HL-60 (cell line): ENCODE measurements at regions not wholly inside any gene's neighbourhood (a gene's known extent, or its start where the extent isn't known, plus 50 kb on each side); places are given as distances from the start of the nearest gene placed in this dataset.

Source experiments
- GABPA ChIP-seq: IDR thresholded peaks from 2 replicates; pipeline ENCODE4 v1.6.1; 2012; ENCODE audit warnings: low read depth
- POLR2AphosphoS5 ChIP-seq: IDR thresholded peaks from 2 replicates; pipeline ENCODE4 v1.6.1; 2012; ENCODE audit warnings: low read depth
- SPI1 ChIP-seq: IDR thresholded peaks from 2 replicates; pipeline ENCODE4 v1.6.1; 2012; ENCODE audit warnings: low read depth, mild to moderate bottlenecking, borderline replicate concordance
- TF ChIP-seq, protein P1 (sequence below): IDR thresholded peaks from one replicate; pipeline ENCODE4 v1.5.1; 2011; ENCODE audit warnings: low read length, control low read depth, inconsistent platforms; ENCODE audit not compliant: insufficient read depth
- TF ChIP-seq, protein P2 (sequence below): IDR thresholded peaks from 2 replicates; pipeline ENCODE4 v1.6.1; 2012; ENCODE audit warnings: low read depth; ENCODE audit not compliant: insufficient replicate concordance

DNA sequence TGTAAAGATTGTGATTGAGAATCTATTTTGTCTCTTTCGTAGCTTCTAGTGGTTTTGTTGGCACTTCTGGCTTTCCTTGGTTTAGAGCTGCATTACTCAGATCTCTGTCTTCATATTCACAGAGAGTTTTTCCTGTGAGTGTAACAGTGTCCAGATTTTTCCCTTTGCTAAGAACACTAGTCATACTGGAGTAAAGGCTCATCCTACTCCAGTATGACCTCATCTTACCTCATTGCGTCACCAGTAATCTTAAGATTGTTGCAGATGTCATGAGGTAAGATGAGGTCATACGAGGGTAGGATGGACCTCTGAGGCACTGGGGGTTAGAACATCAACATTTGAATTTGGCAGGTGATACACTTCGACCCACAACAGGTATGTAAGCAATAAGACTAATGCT is 461.2 kb downstream of the FLRT2 start:
- TF ChIP-seq, protein P1, sequence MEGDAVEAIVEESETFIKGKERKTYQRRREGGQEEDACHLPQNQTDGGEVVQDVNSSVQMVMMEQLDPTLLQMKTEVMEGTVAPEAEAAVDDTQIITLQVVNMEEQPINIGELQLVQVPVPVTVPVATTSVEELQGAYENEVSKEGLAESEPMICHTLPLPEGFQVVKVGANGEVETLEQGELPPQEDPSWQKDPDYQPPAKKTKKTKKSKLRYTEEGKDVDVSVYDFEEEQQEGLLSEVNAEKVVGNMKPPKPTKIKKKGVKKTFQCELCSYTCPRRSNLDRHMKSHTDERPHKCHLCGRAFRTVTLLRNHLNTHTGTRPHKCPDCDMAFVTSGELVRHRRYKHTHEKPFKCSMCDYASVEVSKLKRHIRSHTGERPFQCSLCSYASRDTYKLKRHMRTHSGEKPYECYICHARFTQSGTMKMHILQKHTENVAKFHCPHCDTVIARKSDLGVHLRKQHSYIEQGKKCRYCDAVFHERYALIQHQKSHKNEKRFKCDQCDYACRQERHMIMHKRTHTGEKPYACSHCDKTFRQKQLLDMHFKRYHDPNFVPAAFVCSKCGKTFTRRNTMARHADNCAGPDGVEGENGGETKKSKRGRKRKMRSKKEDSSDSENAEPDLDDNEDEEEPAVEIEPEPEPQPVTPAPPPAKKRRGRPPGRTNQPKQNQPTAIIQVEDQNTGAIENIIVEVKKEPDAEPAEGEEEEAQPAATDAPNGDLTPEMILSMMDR, result no peak
- TF ChIP-seq POLR2AphosphoS5, result no peak
- TF ChIP-seq, protein P2, sequence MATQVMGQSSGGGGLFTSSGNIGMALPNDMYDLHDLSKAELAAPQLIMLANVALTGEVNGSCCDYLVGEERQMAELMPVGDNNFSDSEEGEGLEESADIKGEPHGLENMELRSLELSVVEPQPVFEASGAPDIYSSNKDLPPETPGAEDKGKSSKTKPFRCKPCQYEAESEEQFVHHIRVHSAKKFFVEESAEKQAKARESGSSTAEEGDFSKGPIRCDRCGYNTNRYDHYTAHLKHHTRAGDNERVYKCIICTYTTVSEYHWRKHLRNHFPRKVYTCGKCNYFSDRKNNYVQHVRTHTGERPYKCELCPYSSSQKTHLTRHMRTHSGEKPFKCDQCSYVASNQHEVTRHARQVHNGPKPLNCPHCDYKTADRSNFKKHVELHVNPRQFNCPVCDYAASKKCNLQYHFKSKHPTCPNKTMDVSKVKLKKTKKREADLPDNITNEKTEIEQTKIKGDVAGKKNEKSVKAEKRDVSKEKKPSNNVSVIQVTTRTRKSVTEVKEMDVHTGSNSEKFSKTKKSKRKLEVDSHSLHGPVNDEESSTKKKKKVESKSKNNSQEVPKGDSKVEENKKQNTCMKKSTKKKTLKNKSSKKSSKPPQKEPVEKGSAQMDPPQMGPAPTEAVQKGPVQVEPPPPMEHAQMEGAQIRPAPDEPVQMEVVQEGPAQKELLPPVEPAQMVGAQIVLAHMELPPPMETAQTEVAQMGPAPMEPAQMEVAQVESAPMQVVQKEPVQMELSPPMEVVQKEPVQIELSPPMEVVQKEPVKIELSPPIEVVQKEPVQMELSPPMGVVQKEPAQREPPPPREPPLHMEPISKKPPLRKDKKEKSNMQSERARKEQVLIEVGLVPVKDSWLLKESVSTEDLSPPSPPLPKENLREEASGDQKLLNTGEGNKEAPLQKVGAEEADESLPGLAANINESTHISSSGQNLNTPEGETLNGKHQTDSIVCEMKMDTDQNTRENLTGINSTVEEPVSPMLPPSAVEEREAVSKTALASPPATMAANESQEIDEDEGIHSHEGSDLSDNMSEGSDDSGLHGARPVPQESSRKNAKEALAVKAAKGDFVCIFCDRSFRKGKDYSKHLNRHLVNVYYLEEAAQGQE, result no peak
- TF ChIP-seq SPI1, result no peak
- no peak for TF ChIP-seq GABPA
